NCI-H2081 treated with DMSO at 0.1 percent for 48 hours (cell line): ENCODE measurements at regions not wholly inside any gene's neighbourhood (a gene's known extent, or its start where the extent isn't known, plus 50 kb on each side); places are given as distances from the start of the nearest gene placed in this dataset.
"Not testable (repeated sequence)": the region's sequence is repeated elsewhere in the genome, so short reads cannot be mapped to it uniquely, and the experiment has no call there.

Experiments
- DNase-seq: peaks from one replicate; lab custom pipeline; 2025; lab: John Stamatoyannopoulos, UW

- no peak for DNase-seq
Measured at GRCh38 chr12:17097674-17098073, 491.7 kb upstream of the LMO3 start.

- no peak for DNase-seq
Measured at GRCh38 chr12:17084831-17085230, 478.9 kb upstream of the LMO3 start.

- DNase-seq: no peak
Measured at GRCh38 chr12:17079251-17079909, 473.4 kb upstream of the LMO3 start.

- DNase-seq: no peak
Measured at GRCh38 chr12:17077594-17077993, 471.6 kb upstream of the LMO3 start.

GRCh38 chr12:17076811-17077210, 470.8 kb upstream of the LMO3 start:
- DNase-seq: peak; percentile 21

- DNase-seq: peak; percentile 61
Measured at GRCh38 chr12:17076028-17076744, 470.2 kb upstream of the LMO3 start.

- DNase-seq: no peak
Measured at GRCh38 chr12:17064834-17065233, 458.9 kb upstream of the LMO3 start.

- peak; percentile 98 for DNase-seq
Measured at GRCh38 chr12:17062267-17063036, 456.5 kb upstream of the LMO3 start.

GRCh38 chr12:17060260-17060659, 454.3 kb upstream of the LMO3 start:
- DNase-seq: no peak

GRCh38 chr12:17056546-17056945, 450.6 kb upstream of the LMO3 start:
- no peak for DNase-seq

GRCh38 chr12:17038923-17039322, 433.0 kb upstream of the LMO3 start:
- no peak for DNase-seq

GRCh38 chr12:17035372-17035771, 429.4 kb upstream of the LMO3 start:
- DNase-seq: no peak

GRCh38 chr12:17030338-17030737, 424.4 kb upstream of the LMO3 start:
- DNase-seq: peak; percentile 81

GRCh38 chr12:17028348-17028747, 422.4 kb upstream of the LMO3 start:
- DNase-seq: no peak

GRCh38 chr12:17025424-17025823, 419.5 kb upstream of the LMO3 start:
- not testable (repeated sequence) for DNase-seq

GRCh38 chr12:17020765-17021164, 414.8 kb upstream of the LMO3 start:
- no peak for DNase-seq

- no peak for DNase-seq
Measured at GRCh38 chr12:17017402-17017801, 411.4 kb upstream of the LMO3 start.

- no peak for DNase-seq
Measured at GRCh38 chr12:17016116-17016864, 410.3 kb upstream of the LMO3 start.

- no peak for DNase-seq
Measured at GRCh38 chr12:17015501-17015900, 409.5 kb upstream of the LMO3 start.

- not testable (repeated sequence) for DNase-seq
Measured at GRCh38 chr12:17007442-17008040, 401.6 kb upstream of the LMO3 start.

GRCh38 chr12:16998538-16998937, 392.6 kb upstream of the LMO3 start:
- DNase-seq: not testable (repeated sequence)

GRCh38 chr12:16984484-16984883, 378.5 kb upstream of the LMO3 start:
- DNase-seq: no peak
